Left ventricle myocardium inferior (tissue), 1 donor: ENCODE measurements at regions not wholly inside any gene's neighbourhood (a gene's known extent, or its start where the extent isn't known, plus 50 kb on each side); places are given as distances from the start of the nearest gene placed in this dataset.
A peak's percentile ranks its signal among the peaks of the same experiment; 100 is the strongest.

ENCODE experiments used
- DNase-seq: peaks from one replicate; pipeline ENCODE4 v3.0.0-alpha.2; 2020
- H3K27ac ChIP-seq: fragments of 200-600 bp; replicated peaks from 2 replicates; pipeline ENCODE4 v1.8.0; 2021
- H3K27me3 ChIP-seq: fragments of 200-600 bp; 2 replicates; pipeline ENCODE4 v1.8.0; 2021; ENCODE audit warnings: low read depth
- H3K36me3 ChIP-seq: fragments of 200-600 bp; 2 replicates; pipeline ENCODE4 v1.8.0; 2021
- H3K4me1 ChIP-seq: fragments of 200-600 bp; 2 replicates; pipeline ENCODE4 v1.8.0; 2021
- H3K4me3 ChIP-seq: fragments of 200-600 bp; 2 replicates; pipeline ENCODE4 v1.8.0; 2021; ENCODE audit warnings: mild to moderate bottlenecking, moderate library complexity
- H3K9me3 ChIP-seq: fragments of 200-600 bp; replicated peaks from 2 replicates; pipeline ENCODE4 v1.8.0; 2021
- intact Hi-C: fragments of 100-400 bp; cut with micrococcal nuclease; formaldehyde crosslinking; loops from one replicate; pipeline ENCODE4 v1.11.0; 2022
- TF ChIP-seq, protein P1 (sequence below): fragments of 200-600 bp; IDR thresholded peaks from 2 replicates; pipeline ENCODE4 v1.8.0; 2021; ENCODE audit warnings: antibody characterized with exemption, mild to moderate bottlenecking, borderline replicate concordance
- donor health status: DM: no; HTN: yes; CAD: no; lungs with severe emphysema.

DNA sequence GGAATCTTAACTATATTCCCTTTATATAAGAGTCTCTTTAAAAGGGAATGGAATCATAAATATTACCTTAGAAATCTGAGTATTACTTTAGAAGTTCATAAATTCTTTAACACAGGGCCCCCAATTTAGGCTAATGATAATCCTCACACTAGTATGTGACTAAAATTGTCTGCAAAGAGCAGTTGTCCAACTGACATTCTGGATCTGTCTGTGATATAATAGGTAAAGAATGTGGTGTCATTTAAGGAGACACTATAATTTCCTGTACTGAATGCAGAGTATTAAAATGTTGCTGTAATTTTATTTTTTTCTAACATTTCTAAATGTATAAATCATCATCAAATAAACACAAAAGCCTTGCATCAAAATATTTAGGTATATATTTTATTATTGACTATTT is 128.5 kb upstream of the DST start:
- H3K27ac ChIP-seq = peak overlapping the region; percentile 70

DNA sequence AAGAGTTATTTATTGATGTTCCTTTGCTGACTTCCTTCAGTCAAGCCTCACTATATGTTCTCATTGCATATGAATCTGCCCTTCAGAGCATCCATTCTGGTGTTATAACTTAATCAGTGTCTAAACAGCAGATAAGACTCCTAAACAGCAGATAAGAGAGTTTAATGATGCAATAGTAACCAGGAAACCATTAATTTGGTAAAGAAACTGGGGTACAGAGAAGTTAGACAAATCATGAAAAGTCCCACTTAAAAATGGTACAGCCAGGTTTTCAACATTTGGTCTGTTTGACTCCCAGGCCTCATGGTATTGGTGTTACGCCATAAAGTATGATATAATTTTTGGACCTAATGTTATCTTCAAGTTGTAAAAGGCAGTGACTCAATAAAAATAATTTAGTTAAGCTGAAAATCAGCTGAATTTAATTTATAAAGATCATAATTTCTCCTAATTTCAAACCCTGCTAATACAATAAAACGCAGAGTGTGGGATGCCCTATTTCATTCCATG is 127.4 kb upstream of the DST start:
- H3K4me1 ChIP-seq = peaks cover 86% of the 10 kb centered on the region
- intact Hi-C loops = no loop called here

More for the DNA sequence above, 128.5 kb upstream of the DST start:
- H3K4me3 ChIP-seq = peak overlapping the region; percentile 3
- peaks cover 86% of the 10 kb centered on the region for H3K4me1 ChIP-seq
- no peaks in the 10 kb centered on the region for H3K36me3 ChIP-seq
- H3K27me3 ChIP-seq = no peaks in the 10 kb centered on the region
- no peak for DNase-seq
- intact Hi-C loops = no loop called here
- TF ChIP-seq, protein P1, sequence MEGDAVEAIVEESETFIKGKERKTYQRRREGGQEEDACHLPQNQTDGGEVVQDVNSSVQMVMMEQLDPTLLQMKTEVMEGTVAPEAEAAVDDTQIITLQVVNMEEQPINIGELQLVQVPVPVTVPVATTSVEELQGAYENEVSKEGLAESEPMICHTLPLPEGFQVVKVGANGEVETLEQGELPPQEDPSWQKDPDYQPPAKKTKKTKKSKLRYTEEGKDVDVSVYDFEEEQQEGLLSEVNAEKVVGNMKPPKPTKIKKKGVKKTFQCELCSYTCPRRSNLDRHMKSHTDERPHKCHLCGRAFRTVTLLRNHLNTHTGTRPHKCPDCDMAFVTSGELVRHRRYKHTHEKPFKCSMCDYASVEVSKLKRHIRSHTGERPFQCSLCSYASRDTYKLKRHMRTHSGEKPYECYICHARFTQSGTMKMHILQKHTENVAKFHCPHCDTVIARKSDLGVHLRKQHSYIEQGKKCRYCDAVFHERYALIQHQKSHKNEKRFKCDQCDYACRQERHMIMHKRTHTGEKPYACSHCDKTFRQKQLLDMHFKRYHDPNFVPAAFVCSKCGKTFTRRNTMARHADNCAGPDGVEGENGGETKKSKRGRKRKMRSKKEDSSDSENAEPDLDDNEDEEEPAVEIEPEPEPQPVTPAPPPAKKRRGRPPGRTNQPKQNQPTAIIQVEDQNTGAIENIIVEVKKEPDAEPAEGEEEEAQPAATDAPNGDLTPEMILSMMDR = no peak
- no peaks in the 10 kb centered on the region for H3K9me3 ChIP-seq

DNA sequence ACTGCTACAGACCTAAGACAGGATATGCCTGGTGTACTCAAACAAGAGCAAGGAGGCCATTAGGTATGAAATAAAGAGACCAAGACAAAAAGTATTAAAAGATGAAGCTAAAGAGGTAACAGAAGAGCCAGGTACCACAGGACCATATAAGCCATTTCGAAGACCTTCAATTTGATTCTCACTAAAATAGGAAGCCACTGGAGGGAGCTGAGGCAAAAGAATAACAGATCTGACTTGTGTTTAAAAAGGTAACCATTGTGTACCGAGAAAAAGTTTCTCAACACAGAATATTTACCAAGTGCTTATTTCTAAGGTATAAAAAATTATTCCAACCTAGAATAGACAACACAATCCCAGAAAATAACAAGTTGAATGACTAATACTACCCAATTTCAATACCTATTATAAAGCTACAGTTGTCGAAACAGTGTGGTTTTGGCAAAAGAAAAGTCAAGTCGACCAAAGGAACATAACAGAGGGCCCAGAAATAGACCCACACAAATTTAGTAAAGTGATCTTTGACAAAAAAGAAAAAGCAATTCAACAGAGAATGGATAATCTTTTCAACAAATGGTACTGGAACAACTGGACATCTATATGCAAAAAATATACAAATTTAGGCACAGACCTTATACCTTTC is 125.3 kb upstream of the DST start:
- H3K4me3 ChIP-seq = no peak overlapping the region
- H3K27ac ChIP-seq = peak overlapping the region; percentile 70
- no peak for DNase-seq
- TF ChIP-seq, protein P1 = peak; percentile 49
- peaks cover 99% of the 10 kb centered on the region for H3K4me1 ChIP-seq
- intact Hi-C loops = loop anchor here (10.0 kb wide), 2 partner anchors 63 to 77 kb away; no protein-coding TSS in a partner anchor
- no peaks in the 10 kb centered on the region for H3K27me3 ChIP-seq
- no peaks in the 10 kb centered on the region for H3K36me3 ChIP-seq
- H3K9me3 ChIP-seq = no peaks in the 10 kb centered on the region

More for the DNA sequence above, 127.4 kb upstream of the DST start:
- Histone ChIP-seq H3K4me3 (no peak overlapping the region), H3K27ac (peak overlapping the region; percentile 70), H3K36me3 (no peaks in the 10 kb centered on the region), H3K9me3 (no peaks in the 10 kb centered on the region), H3K27me3 (no peaks in the 10 kb centered on the region)
- DNase-seq = no peak
- TF ChIP-seq, protein P1 = no peak

DNA sequence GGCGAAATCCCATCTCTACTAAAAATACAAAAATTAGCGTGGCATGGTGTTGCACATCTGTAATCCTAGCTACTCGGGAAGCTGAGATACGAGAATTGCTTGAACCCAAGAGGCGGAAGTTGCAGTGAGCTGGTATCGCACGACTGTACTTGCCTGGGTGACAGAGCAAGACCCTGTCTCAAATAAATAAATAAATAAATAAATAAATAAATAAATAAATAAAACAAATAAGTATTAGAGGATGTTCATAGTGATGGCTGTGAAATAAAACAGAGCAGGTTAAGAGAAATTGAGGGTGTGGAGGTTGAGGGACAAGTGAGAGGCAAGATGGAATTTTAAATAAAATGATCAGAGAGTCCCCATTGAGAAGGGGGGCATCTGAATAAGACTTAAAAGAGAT is 124.7 kb upstream of the DST start:
- DNase-seq = no peak
- H3K4me1 ChIP-seq = peaks cover 96% of the 10 kb centered on the region
- peak overlapping the region; percentile 70 for H3K27ac ChIP-seq
- no peaks in the 10 kb centered on the region for H3K27me3 ChIP-seq
- TF ChIP-seq, protein P1 = no peak
- intact Hi-C loops = loop anchor here (10.0 kb wide), 2 partner anchors 63 to 77 kb away; no protein-coding TSS in a partner anchor
- no peaks in the 10 kb centered on the region for H3K9me3 ChIP-seq
- no peak overlapping the region for H3K4me3 ChIP-seq
- no peaks in the 10 kb centered on the region for H3K36me3 ChIP-seq

DNA sequence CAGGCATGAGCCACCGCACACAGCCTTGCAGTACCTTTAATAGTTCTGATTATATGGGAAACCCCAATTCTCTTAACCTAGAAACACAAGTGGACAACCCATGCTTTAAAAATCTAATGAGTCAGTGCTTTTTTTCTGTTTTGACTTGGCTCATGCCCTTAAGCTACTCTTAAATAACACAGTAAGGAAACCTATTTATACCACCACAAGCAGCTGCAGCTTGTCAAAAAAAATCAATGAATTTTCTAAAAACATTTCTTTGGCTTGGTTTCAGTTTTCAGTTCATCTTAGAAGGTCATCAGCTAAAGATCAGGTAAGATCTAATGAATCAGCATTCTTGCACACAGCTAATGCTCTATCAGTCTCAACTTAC is 124.1 kb upstream of the DST start:
- Histone ChIP-seq H3K4me3 (no peak overlapping the region), H3K9me3 (no peaks in the 10 kb centered on the region), H3K27me3 (no peaks in the 10 kb centered on the region), H3K4me1 (peaks cover 89% of the 10 kb centered on the region), H3K36me3 (no peaks in the 10 kb centered on the region), H3K27ac (peak overlapping the region; percentile 34)
- intact Hi-C loops = loop anchor here (10.0 kb wide), 2 partner anchors 62 to 78 kb away; no protein-coding TSS in a partner anchor
- TF ChIP-seq, protein P1 = no peak
- no peak for DNase-seq
